ENCODE measurements at regions not wholly inside any gene's neighbourhood (a gene's known extent, or its start where the extent isn't known, plus 50 kb on each side); places are given as distances from the start of the nearest gene placed in this dataset.

DNA sequence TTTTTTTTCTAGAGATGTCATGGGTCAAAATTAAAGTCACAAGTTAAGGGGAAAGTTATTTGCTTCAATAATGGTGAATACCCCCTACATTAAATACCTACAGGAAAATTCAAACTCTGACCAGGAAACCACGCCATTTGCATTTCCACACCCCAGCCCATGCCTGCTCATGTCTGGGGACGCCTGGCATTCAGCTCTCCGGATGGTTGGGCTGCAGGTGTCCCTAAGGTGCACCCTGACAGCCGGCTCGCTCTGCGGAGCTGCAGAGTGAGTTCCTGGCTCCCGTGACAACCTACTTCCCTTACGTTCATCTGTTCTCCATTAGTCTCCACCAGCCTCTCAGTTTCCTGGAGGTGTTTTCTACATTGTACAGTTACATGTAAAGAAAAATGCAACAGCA, 122.7 kb upstream of the RIOK3 start:
- no peak overlapping the region for H3K4me2 ChIP-seq
- ATAC-seq (no peak), DNase-seq (ENCODE audit: low read depth in 1 of 2, low spot score in 1 of 2) (no peak), FAIRE-seq (no peak)
- CTCF ChIA-PET: no interaction called here
- WGBS (ENCODE audit: missing lambda C conversion rate): 93% methylated on average over 8 of the region's 8 CpGs
- H3K27ac ChIP-seq: no peak overlapping the region
- POLR2A ChIA-PET: no interaction called here
- H3K4me1 ChIP-seq: no peaks in the 10 kb centered on the region
- no peak overlapping the region for H3K4me3 ChIP-seq
- TF ChIP-seq FOXS1 (CRISPR knock-in tag; IDR thresholded peaks at IDR 0.05) (no peak), NPAS2 (CRISPR knock-in tag; IDR thresholded peaks at IDR 0.05; ENCODE audit: borderline replicate concordance) (no peak), HEYL (CRISPR knock-in tag; IDR thresholded peaks at IDR 0.05) (no peak), JUNB (IDR thresholded peaks at IDR 0.05) (no peak), BCL3 (IDR thresholded peaks at IDR 0.05) (no peak), GATA3 (IDR thresholded peaks at IDR 0.05; ENCODE audit: borderline replicate concordance) (no peak), ZNF302 (CRISPR knock-in tag; IDR thresholded peaks at IDR 0.05) (no peak), NFE2L2 (conservative IDR thresholded peaks at IDR 0.05; ENCODE audit: low read length) (no peak), CBX8 (IDR thresholded peaks at IDR 0.05) (no peak), JUN (IDR thresholded peaks at IDR 0.05) (no peak), RFX5 (IDR thresholded peaks at IDR 0.05) (no peak), SMC3 (IDR thresholded peaks at IDR 0.05) (no peak), USF2 (IDR thresholded peaks at IDR 0.05) (no peak), ZSCAN20 (CRISPR knock-in tag; IDR thresholded peaks at IDR 0.05) (no peak)
- TF ChIP-seq, protein P1, sequence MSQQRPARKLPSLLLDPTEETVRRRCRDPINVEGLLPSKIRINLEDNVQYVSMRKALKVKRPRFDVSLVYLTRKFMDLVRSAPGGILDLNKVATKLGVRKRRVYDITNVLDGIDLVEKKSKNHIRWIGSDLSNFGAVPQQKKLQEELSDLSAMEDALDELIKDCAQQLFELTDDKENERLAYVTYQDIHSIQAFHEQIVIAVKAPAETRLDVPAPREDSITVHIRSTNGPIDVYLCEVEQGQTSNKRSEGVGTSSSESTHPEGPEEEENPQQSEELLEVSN (IDR thresholded peaks at IDR 0.05; ENCODE audit: borderline replicate concordance, low read depth): no peak
- no peaks in the 10 kb centered on the region for H3K9me3 ChIP-seq

DNA sequence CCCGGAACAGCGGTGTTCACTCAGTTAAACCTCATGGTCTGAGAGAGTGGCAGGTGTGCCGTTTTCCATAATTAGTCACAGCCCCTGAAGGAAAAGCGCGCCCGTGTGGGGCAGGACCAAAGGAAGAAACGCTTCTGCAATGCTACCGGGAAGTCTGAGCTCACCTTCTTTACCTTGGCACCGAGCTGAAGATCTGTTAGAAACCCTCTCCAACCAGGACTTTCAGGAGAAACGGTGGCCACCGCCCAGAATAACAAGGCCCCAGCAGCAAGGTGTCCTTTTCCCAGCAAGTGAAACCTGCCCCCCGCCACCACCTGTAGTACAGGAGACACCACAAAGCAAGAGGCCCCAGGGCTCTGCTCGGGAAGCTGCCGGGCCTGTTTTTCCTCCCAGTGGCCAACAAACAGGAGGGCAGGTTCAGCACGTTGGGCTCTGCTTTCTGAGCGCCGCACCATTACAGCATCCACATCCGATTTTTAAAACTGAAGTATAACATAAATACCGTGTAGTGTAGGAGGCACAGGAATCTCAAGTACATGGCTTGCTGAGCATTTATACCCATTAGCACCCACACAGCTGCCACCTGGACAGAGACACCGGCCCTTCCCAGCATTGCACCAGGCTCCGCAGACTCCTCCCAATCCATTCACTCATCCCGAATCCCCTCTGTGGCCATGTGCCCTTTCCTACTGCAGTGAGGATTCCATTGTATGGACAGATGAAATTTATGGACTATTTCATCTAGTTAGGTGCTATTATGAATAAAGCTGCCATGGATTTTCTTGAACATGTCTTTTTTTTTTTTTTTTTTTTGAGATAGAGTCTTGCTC, 121.8 kb upstream of the RIOK3 start:
- no peak for ATAC-seq
- no peak for DNase-seq (ENCODE audit: low read depth in 1 of 2, low spot score in 1 of 2)
- Histone ChIP-seq H3K4me1 (no peaks in the 10 kb centered on the region), H3K27ac (no peak overlapping the region), H3K9me3 (no peaks in the 10 kb centered on the region), H3K4me3 (no peak overlapping the region), H3K4me2 (no peak overlapping the region)
- ChIA-PET CTCF (interaction anchor here (0.6 to 1.4 kb wide), 3 partner anchors 9 to 588 kb away, joined by 3 to 6 read pairs (median 4); no protein-coding TSS in a partner anchor), POLR2A (no interaction called here)
- WGBS (ENCODE audit: missing lambda C conversion rate): 92% methylated on average over 22 of the region's 22 CpGs
- no peak for FAIRE-seq
- no peak for TF ChIP-seq TFCP2L1 (CRISPR knock-in tag; IDR thresholded peaks at IDR 0.05)
- no peak for TF ChIP-seq NR3C1 (IDR thresholded peaks at IDR 0.05)
- no peak for TF ChIP-seq RNF2 (IDR thresholded peaks at IDR 0.05; ENCODE audit: borderline replicate concordance, low read depth)
- no peak for TF ChIP-seq SMC3 (IDR thresholded peaks at IDR 0.05)
- no peak for TF ChIP-seq CHD4 (IDR thresholded peaks at IDR 0.05; ENCODE audit: borderline replicate concordance)
- TF ChIP-seq MAFK (IDR thresholded peaks at IDR 0.05; ENCODE audit: partially characterized antibody): no peak
- no peak for TF ChIP-seq EHF (CRISPR knock-in tag; IDR thresholded peaks at IDR 0.05)
- no peak for TF ChIP-seq POLR2AphosphoS2 (conservative IDR thresholded peaks at IDR 0.05; ENCODE audit: low read length)

- FAIRE-seq (no peak), ATAC-seq (no peak), DNase-seq (ENCODE audit: low read depth in 1 of 2, low spot score in 1 of 2) (no peak)
- TF ChIP-seq POLR2A (IDR thresholded peaks at IDR 0.05; ENCODE audit: low read length) (no peak), SREBF2 (IDR thresholded peaks at IDR 0.05) (no peak), RCOR1 (IDR thresholded peaks at IDR 0.05; ENCODE audit: low read depth, low read length) (no peak), HEYL (CRISPR knock-in tag; IDR thresholded peaks at IDR 0.05) (no peak), GATA3 (IDR thresholded peaks at IDR 0.05; ENCODE audit: borderline replicate concordance) (no peak), TP53 (CRISPR knock-in tag; IDR thresholded peaks at IDR 0.05) (no peak), FOSB (CRISPR knock-in tag; IDR thresholded peaks at IDR 0.05) (no peak), NFE2L2 (conservative IDR thresholded peaks at IDR 0.05; ENCODE audit: low read length) (no peak), MAZ (IDR thresholded peaks at IDR 0.05; ENCODE audit: borderline replicate concordance, low read depth, low read length) (no peak), JUN (IDR thresholded peaks at IDR 0.05) (no peak), CBX8 (IDR thresholded peaks at IDR 0.05) (no peak), NR3C1 (IDR thresholded peaks at IDR 0.05) (no peak), SMC3 (IDR thresholded peaks at IDR 0.05) (no peak), ATOH8 (CRISPR knock-in tag; IDR thresholded peaks at IDR 0.05; ENCODE audit: low read depth) (no peak), ESRRA (IDR thresholded peaks at IDR 0.05; ENCODE audit: borderline replicate concordance, low read length) (no peak)
- TF ChIP-seq, protein P2, sequence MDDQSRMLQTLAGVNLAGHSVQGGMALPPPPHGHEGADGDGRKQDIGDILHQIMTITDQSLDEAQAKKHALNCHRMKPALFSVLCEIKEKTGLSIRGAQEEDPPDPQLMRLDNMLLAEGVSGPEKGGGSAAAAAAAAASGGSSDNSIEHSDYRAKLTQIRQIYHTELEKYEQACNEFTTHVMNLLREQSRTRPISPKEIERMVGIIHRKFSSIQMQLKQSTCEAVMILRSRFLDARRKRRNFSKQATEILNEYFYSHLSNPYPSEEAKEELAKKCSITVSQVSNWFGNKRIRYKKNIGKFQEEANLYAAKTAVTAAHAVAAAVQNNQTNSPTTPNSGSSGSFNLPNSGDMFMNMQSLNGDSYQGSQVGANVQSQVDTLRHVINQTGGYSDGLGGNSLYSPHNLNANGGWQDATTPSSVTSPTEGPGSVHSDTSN (IDR thresholded peaks at IDR 0.05): no peak
- TF ChIP-seq, protein P3, sequence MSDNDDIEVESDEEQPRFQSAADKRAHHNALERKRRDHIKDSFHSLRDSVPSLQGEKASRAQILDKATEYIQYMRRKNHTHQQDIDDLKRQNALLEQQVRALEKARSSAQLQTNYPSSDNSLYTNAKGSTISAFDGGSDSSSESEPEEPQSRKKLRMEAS (IDR thresholded peaks at IDR 0.05): no peak
- Histone ChIP-seq H3K4me3 (no peak overlapping the region), H3K9me3 (no peaks in the 10 kb centered on the region), H3K4me1 (no peaks in the 10 kb centered on the region), H3K4me2 (no peak overlapping the region), H3K27ac (no peak overlapping the region)
- ChIA-PET CTCF (interaction anchor here (0.5 to 1.4 kb wide), 2 partner anchors 28 to 104 kb away, joined by 3 to 4 read pairs; no protein-coding TSS in a partner anchor), POLR2A (no interaction called here)
- WGBS (ENCODE audit: missing lambda C conversion rate): 83% methylated on average over 2 of the region's 2 CpGs
Observed at GRCh38 chr18:23332356-23332755, 120.7 kb upstream of the RIOK3 start.

Data from A549 (cell line).